Neuronal stem cell (in vitro differentiated cells): ENCODE measurements at regions not wholly inside any gene's neighbourhood (a gene's known extent, or its start where the extent isn't known, plus 50 kb on each side); places are given as distances from the start of the nearest gene placed in this dataset.

ENCODE experiments used
- DNase-seq: peaks from one replicate; pipeline ENCODE4 v3.0.0-alpha.2; 2013; ENCODE audit warnings: low spot score
- H2AFZ ChIP-seq: one replicate; pipeline ENCODE4 v1.6.1; 2013; ENCODE audit warnings: mild to moderate bottlenecking, low read length, inconsistent platforms
- H2AK5ac ChIP-seq: 2 replicates; pipeline ENCODE4 v1.6.1; 2013; ENCODE audit warnings: low read depth, mild to moderate bottlenecking, inconsistent platforms, low read length, moderate library complexity, mixed read lengths
- H2BK120ac ChIP-seq: 2 replicates; pipeline ENCODE4 v1.6.1; 2013; ENCODE audit warnings: low read depth, mild to moderate bottlenecking, inconsistent platforms, low read length, moderate library complexity, mixed read lengths
- H2BK12ac ChIP-seq: one replicate; pipeline ENCODE4 v1.6.1; 2013; ENCODE audit warnings: low read length, inconsistent platforms
- H2BK15ac ChIP-seq: 2 replicates; pipeline ENCODE4 v1.6.1; 2013; ENCODE audit warnings: mild to moderate bottlenecking, low read length, inconsistent platforms, mixed read lengths
- H2BK5ac ChIP-seq: one replicate; pipeline ENCODE4 v1.6.1; 2013; ENCODE audit warnings: inconsistent platforms, mild to moderate bottlenecking, low read length, moderate library complexity
- H3K14ac ChIP-seq: one replicate; pipeline ENCODE4 v1.6.1; 2013; ENCODE audit warnings: low read length, inconsistent platforms
- H3K18ac ChIP-seq: 2 replicates; pipeline ENCODE4 v1.6.1; 2013; ENCODE audit warnings: low read length, inconsistent platforms
- H3K23ac ChIP-seq: 2 replicates; pipeline ENCODE4 v1.6.1; 2013; ENCODE audit warnings: low read depth, mild to moderate bottlenecking, mixed read lengths, low read length, inconsistent platforms; ENCODE audit not compliant: poor library complexity
- H3K27ac ChIP-seq: replicated peaks from 3 replicates; pipeline ENCODE4 v1.5.1; 2013; ENCODE audit warnings: low read length, inconsistent platforms
- H3K27me3 ChIP-seq, 3 experiments: 2 replicates each; pipeline ENCODE4 v1.6.1; 2013; ENCODE audit warnings: low read length in 3 of 3, mild to moderate bottlenecking in 2 of 3, inconsistent platforms in 1 of 3, low read depth in 1 of 3, mixed read lengths in 1 of 3, moderate library complexity in 1 of 3; ENCODE audit not compliant: control insufficient read depth in 3 of 3, insufficient read depth in 3 of 3
- H3K36me3 ChIP-seq, 2 donors: replicated peaks in 1 of 2; 2 replicates each; pipeline ENCODE4 v1.6.1; 2013; ENCODE audit warnings: low read length in 2 of 2; ENCODE audit not compliant: control insufficient read depth in 2 of 2, insufficient read depth in 2 of 2
- H3K4ac ChIP-seq: 2 replicates; pipeline ENCODE4 v1.6.1; 2013; ENCODE audit warnings: inconsistent platforms, mild to moderate bottlenecking, low read length, moderate library complexity
- H3K4me1 ChIP-seq, 2 donors: 1 replicate in 1 of 2; 2 replicates in 1 of 2; pipeline ENCODE4 v1.6.1; 2013; ENCODE audit warnings: low read length in 2 of 2, low read depth in 1 of 2; ENCODE audit not compliant: control insufficient read depth in 2 of 2, insufficient read depth in 1 of 2
- H3K4me2 ChIP-seq: one replicate; pipeline ENCODE4 v1.6.1; 2013; ENCODE audit warnings: mild to moderate bottlenecking, low read length, inconsistent platforms; ENCODE audit not compliant: insufficient read depth, poor library complexity, severe bottlenecking
- H3K4me3 ChIP-seq, 2 donors: 2 replicates each; pipeline ENCODE4 v1.5.1; 2013; ENCODE audit warnings: low read length in 2 of 2, mild to moderate bottlenecking in 2 of 2, inconsistent platforms in 1 of 2, moderate library complexity in 1 of 2
- H3K79me1 ChIP-seq: one replicate; pipeline ENCODE4 v1.6.1; 2013; ENCODE audit warnings: low read depth, mild to moderate bottlenecking, inconsistent platforms, low read length, moderate library complexity
- H3K9ac ChIP-seq: one replicate; pipeline ENCODE4 v1.6.1; 2013; ENCODE audit warnings: mild to moderate bottlenecking, low read depth, low read length, inconsistent platforms; ENCODE audit not compliant: poor library complexity
- H3K9me3 ChIP-seq, 2 donors: replicated peaks in 1 of 2; 2 replicates each; pipeline versions ENCODE3 to v1.6.1; 2013; ENCODE audit warnings: low read length in 2 of 2, mild to moderate bottlenecking in 2 of 2, inconsistent platforms in 1 of 2, low read depth in 1 of 2, mixed read lengths in 1 of 2, moderate library complexity in 1 of 2; ENCODE audit not compliant: control insufficient read depth in 2 of 2, insufficient read depth in 1 of 2
- H4K8ac ChIP-seq: one replicate; pipeline ENCODE4 v1.6.1; 2013; ENCODE audit warnings: low read depth, mild to moderate bottlenecking, inconsistent platforms, low read length, moderate library complexity
- H4K91ac ChIP-seq: one replicate; pipeline ENCODE4 v1.6.1; 2013; ENCODE audit warnings: low read length, low read depth, mild to moderate bottlenecking, inconsistent platforms; ENCODE audit not compliant: poor library complexity
- WGBS, 2 donors: extraction: QIAGEN DNeasy Blood & Tissue Kit; methylation state at CpG; one replicate each; pipeline ENCODE4 v1.1.7; 2013; ENCODE audit warnings: missing lambda C conversion rate in 2 of 2, mixed read lengths in 1 of 2; ENCODE audit not compliant: insufficient read length in 2 of 2, insufficient replicate concordance in 1 of 2; ENCODE audit errors: extremely low coverage in 2 of 2; 5-methylcytosine and 5-hydroxymethylcytosine counted together

GRCh38 chr16:13435873-13436474, 484.0 kb upstream of the ERCC4 start:
- Histone ChIP-seq H4K91ac (no peak overlapping the region), H2BK15ac (no peak overlapping the region), H3K4ac (no peak overlapping the region), H3K36me3 (no peaks in the 10 kb centered on the region), H3K18ac (no peak overlapping the region), H2AFZ (no peak overlapping the region), H3K23ac (no peak overlapping the region), H2AK5ac (no peak overlapping the region), H2BK12ac (no peak overlapping the region), H3K4me1 (peaks cover 0 to 8% of the 10 kb centered on the region in 2 donors), H3K27ac (no peak overlapping the region), H4K8ac (no peak overlapping the region), H3K9ac (no peak overlapping the region), H3K4me2 (no peak overlapping the region), H3K14ac (no peak overlapping the region), H2BK5ac (no peak overlapping the region), H2BK120ac (no peak overlapping the region), H3K79me1 (no peaks in the 10 kb centered on the region), H3K9me3 (no peaks in the 10 kb centered on the region), H3K4me3 (no peak overlapping the region), H3K27me3 (no peaks in the 10 kb centered on the region)
- WGBS, 2 donors = no CpG with 5 or more reads among the region's 3 CpGs
- no peak for DNase-seq

- Histone ChIP-seq H3K4me3 (no peak overlapping the region), H4K91ac (no peak overlapping the region), H3K23ac (no peak overlapping the region), H3K4ac (no peak overlapping the region), H3K18ac (no peak overlapping the region), H2BK15ac (no peak overlapping the region), H3K9ac (no peak overlapping the region), H3K4me2 (no peak overlapping the region), H3K4me1 (peaks cover 0 to 10% of the 10 kb centered on the region in 2 donors), H3K14ac (no peak overlapping the region), H3K9me3 (no peaks in the 10 kb centered on the region), H2BK5ac (no peak overlapping the region), H2AK5ac (no peak overlapping the region), H2AFZ (no peak overlapping the region), H3K27me3 (no peaks in the 10 kb centered on the region), H4K8ac (no peak overlapping the region), H2BK120ac (no peak overlapping the region), H2BK12ac (no peak overlapping the region), H3K79me1 (no peaks in the 10 kb centered on the region), H3K27ac (no peak overlapping the region), H3K36me3 (no peaks in the 10 kb centered on the region)
- DNase-seq = no peak
- no CpG with 5 or more reads among the region's 8 CpGs for WGBS, 2 donors
These were observed 483.1 kb upstream of the ERCC4 start for GRCh38 chr16:13436641-13437412.

- Histone ChIP-seq H2BK5ac (no peak overlapping the region), H3K14ac (no peak overlapping the region), H3K23ac (no peak overlapping the region), H3K4me1 (peaks cover 0 to 10% of the 10 kb centered on the region in 2 donors), H3K9ac (no peak overlapping the region), H3K27me3 (no peaks in the 10 kb centered on the region), H3K4ac (no peak overlapping the region), H4K91ac (no peak overlapping the region), H3K9me3 (no peaks in the 10 kb centered on the region), H2BK120ac (no peak overlapping the region), H3K79me1 (no peaks in the 10 kb centered on the region), H4K8ac (no peak overlapping the region), H2BK12ac (no peak overlapping the region), H3K4me2 (no peak overlapping the region), H3K18ac (no peak overlapping the region), H3K4me3 (no peak overlapping the region), H3K27ac (no peak overlapping the region), H2BK15ac (no peak overlapping the region), H2AK5ac (no peak overlapping the region), H3K36me3 (no peaks in the 10 kb centered on the region), H2AFZ (no peak overlapping the region)
- WGBS, 2 donors = no CpG with 5 or more reads among the region's 5 CpGs
- DNase-seq = no peak
These were observed 482.6 kb upstream of the ERCC4 start for GRCh38 chr16:13437413-13437795.

- Histone ChIP-seq H3K4me3 (no peak overlapping the region), H3K4me2 (no peak overlapping the region), H3K18ac (no peak overlapping the region), H3K4me1 (peaks cover 0 to 10% of the 10 kb centered on the region in 2 donors), H2BK15ac (no peak overlapping the region), H3K14ac (no peak overlapping the region), H2BK12ac (no peak overlapping the region), H3K79me1 (no peaks in the 10 kb centered on the region), H3K23ac (no peak overlapping the region), H2BK5ac (no peak overlapping the region), H2BK120ac (no peak overlapping the region), H3K9me3 (no peaks in the 10 kb centered on the region), H2AK5ac (no peak overlapping the region), H3K27me3 (no peaks in the 10 kb centered on the region), H3K4ac (no peak overlapping the region), H4K91ac (no peak overlapping the region), H3K36me3 (no peaks in the 10 kb centered on the region), H3K27ac (no peak overlapping the region), H4K8ac (no peak overlapping the region), H3K9ac (no peak overlapping the region), H2AFZ (no peak overlapping the region)
- no peak for DNase-seq
- WGBS, 2 donors = no CpG with 5 or more reads among the region's 6 CpGs
These were observed 481.9 kb upstream of the ERCC4 start for GRCh38 chr16:13438064-13438463.
